Spleen (tissue), 7 donors: ENCODE measurements at regions not wholly inside any gene's neighbourhood (a gene's known extent, or its start where the extent isn't known, plus 50 kb on each side); places are given as distances from the start of the nearest gene placed in this dataset.

Experiments used
- CTCF ChIP-seq, 11 experiments: fragments of 200-600 bp in 7 of 11; fragments of 450-650 bp in 4 of 11; sonication (generic) in 4 of 11; IDR thresholded peaks in 8 of 11; conservative IDR thresholded peaks in 3 of 11; 1 replicate in 7 of 11; 2 replicates in 4 of 11; pipeline versions ENCODE4 v1.4.0 to v1.8.0; 2016 to 2021; ENCODE audit warnings: antibody characterized with exemption in 11 of 11, inconsistent platforms in 4 of 11, mild to moderate bottlenecking in 1 of 11
- POLR2A ChIP-seq, 3 donors: fragments of 450-650 bp; IDR thresholded peaks; one replicate each; pipeline ENCODE4 v1.5.1; 2017; ENCODE audit warnings: antibody characterized with exemption in 3 of 3, mild to moderate bottlenecking in 1 of 3
- donor health status: DM: no; HTN: no; CAD: no; lungs with moderate emphysema.
- donor health status: DM: no; HTN: no; CAD: no.
- donor health status: DM: no; HTN: no; CAD: no.

GRCh38 chr3:162938083-162938482 is 1441.5 kb downstream of the OTOL1 start:
- TF ChIP-seq CTCF (IDR thresholded peaks at IDR 0.05 in 8 of 11, conservative IDR thresholded peaks at IDR 0.05 in 3 of 11) (no peak), POLR2A (IDR thresholded peaks at IDR 0.05) (no peak)
